IMR-90 (cell line): ENCODE measurements at regions not wholly inside any gene's neighbourhood (a gene's known extent, or its start where the extent isn't known, plus 50 kb on each side); places are given as distances from the start of the nearest gene placed in this dataset.

Experiments used
- ATAC-seq: fragments of 200-7000 bp; cut with Tn5 transposase; 2 replicates; pipeline ENCODE4 v1.9.1; 2020; ENCODE audit warnings: low read depth, mild to moderate bottlenecking, moderate library complexity
- BruUV-seq: library from RNA; stranded (reverse); fragments of 400-500 nt; replicated peaks from 2 replicates; lab custom pipeline; 2021; lab: Mats Ljungman, UMichigan
- CTCF ChIA-PET: fragments of 300-600 bp; formaldehyde crosslinking; extraction: SDS; loops from one replicate; lab custom pipeline; 2021; ENCODE audit warnings: antibody characterized with exemption; lab: Yijun Ruan, JAX
- POLR2A ChIA-PET: fragments of 300-600 bp; sonication (Branson Sonifier 250); formaldehyde crosslinking; loops from one replicate; lab custom pipeline; 2022; ENCODE audit warnings: antibody characterized with exemption; ENCODE audit not compliant: unreplicated experiment; lab: Charles Lee
- DNase-seq: peaks from one replicate; pipeline ENCODE4 v3.0.0; 2013
- H2AFZ ChIP-seq: replicated peaks from 2 replicates; pipeline ENCODE3; 2013; ENCODE audit warnings: low read length, mild to moderate bottlenecking; ENCODE audit not compliant: poor library complexity
- H2AK5ac ChIP-seq: 2 replicates; pipeline ENCODE4 v1.6.1; 2013; ENCODE audit warnings: low read depth, low read length, inconsistent platforms
- H2AK9ac ChIP-seq: replicated peaks from 2 replicates; pipeline ENCODE3; 2013; ENCODE audit warnings: mild to moderate bottlenecking, low read depth, low read length, moderate library complexity; ENCODE audit not compliant: poor library complexity
- H2BK120ac ChIP-seq: 2 replicates; pipeline ENCODE4 v1.6.1; 2013; ENCODE audit warnings: low read depth, low read length, inconsistent platforms
- H2BK15ac ChIP-seq: 3 replicates; pipeline ENCODE4 v1.6.1; 2013; ENCODE audit warnings: low read depth, low read length, inconsistent platforms
- H2BK20ac ChIP-seq: 2 replicates; pipeline ENCODE4 v1.6.1; 2013; ENCODE audit warnings: low read depth, mild to moderate bottlenecking, inconsistent platforms, low read length, moderate library complexity
- H2BK5ac ChIP-seq: 2 replicates; pipeline ENCODE4 v1.6.1; 2013; ENCODE audit warnings: mild to moderate bottlenecking, low read depth, low read length, inconsistent platforms; ENCODE audit not compliant: poor library complexity, severe bottlenecking
- H3K14ac ChIP-seq: replicated peaks from 2 replicates; pipeline ENCODE4 v1.6.1; 2013; ENCODE audit warnings: low read depth, low read length, inconsistent platforms
- H3K18ac ChIP-seq: 2 replicates; pipeline ENCODE4 v1.6.1; 2013; ENCODE audit warnings: low read depth, low read length, control low read depth
- H3K23ac ChIP-seq: 2 replicates; pipeline ENCODE4 v1.6.1; 2013; ENCODE audit warnings: low read depth, low read length, inconsistent platforms
- H3K27ac ChIP-seq: 2 replicates; pipeline ENCODE4 v1.5.1; 2013; ENCODE audit warnings: mild to moderate bottlenecking, control low read depth, low read length; ENCODE audit not compliant: insufficient read depth
- H3K27me3 ChIP-seq: 2 replicates; pipeline ENCODE4 v1.6.1; 2013; ENCODE audit warnings: low read length; ENCODE audit not compliant: control insufficient read depth, insufficient read depth
- H3K36me3 ChIP-seq: 2 replicates; pipeline ENCODE4 v1.6.1; 2013; ENCODE audit warnings: low read length, mixed read lengths; ENCODE audit not compliant: control insufficient read depth, insufficient read depth
- H3K4ac ChIP-seq: 2 replicates; pipeline ENCODE4 v1.6.1; 2013; ENCODE audit warnings: low read depth, low read length, inconsistent platforms
- H3K4me1 ChIP-seq: 2 replicates; pipeline ENCODE4 v1.6.1; 2013; ENCODE audit warnings: low read length, mixed read lengths; ENCODE audit not compliant: control insufficient read depth, insufficient read depth
- H3K4me2 ChIP-seq: 2 replicates; pipeline ENCODE4 v1.6.1; 2013; ENCODE audit warnings: low read depth, mild to moderate bottlenecking, control low read depth, low read length, moderate library complexity
- H3K4me3 ChIP-seq: 2 replicates; pipeline ENCODE4 v1.5.1; 2013; ENCODE audit warnings: low read depth, mild to moderate bottlenecking, control low read depth, low read length, moderate library complexity; ENCODE audit not compliant: insufficient read depth
- H3K56ac ChIP-seq: 2 replicates; pipeline ENCODE4 v1.6.1; 2013; ENCODE audit warnings: low read length, inconsistent platforms; ENCODE audit not compliant: insufficient read depth; ENCODE audit errors: extremely low read depth
- H3K79me1 ChIP-seq, 2 experiments: 2 replicates each; pipeline ENCODE4 v1.6.1; 2013; ENCODE audit warnings: low read length in 2 of 2, inconsistent platforms in 1 of 2, low read depth in 1 of 2
- H3K9ac ChIP-seq: 2 replicates; pipeline ENCODE4 v1.6.1; 2013; ENCODE audit warnings: low read depth, low read length, control low read depth
- H3K9me1 ChIP-seq: 2 replicates; pipeline ENCODE4 v1.6.1; 2013; ENCODE audit warnings: low read length, inconsistent platforms; ENCODE audit not compliant: insufficient read depth
- H3K9me3 ChIP-seq: 2 replicates; pipeline ENCODE4 v1.6.1; 2013; ENCODE audit warnings: low read length; ENCODE audit not compliant: control insufficient read depth, insufficient read depth
- H4K20me1 ChIP-seq: 2 replicates; pipeline ENCODE4 v1.6.1; 2013; ENCODE audit warnings: low read length, inconsistent platforms; ENCODE audit not compliant: insufficient read depth
- H4K5ac ChIP-seq: 2 replicates; pipeline ENCODE4 v1.6.1; 2013; ENCODE audit warnings: mild to moderate bottlenecking, low read depth, low read length, control low read depth
- H4K8ac ChIP-seq, 2 experiments: 2 replicates each; pipeline ENCODE4 v1.6.1; 2013; ENCODE audit warnings: low read depth in 2 of 2, low read length in 2 of 2, control low read depth in 1 of 2, inconsistent platforms in 1 of 2
- H4K91ac ChIP-seq: 2 replicates; pipeline ENCODE4 v1.6.1; 2013; ENCODE audit warnings: low read depth, low read length, inconsistent platforms; ENCODE audit not compliant: insufficient read depth
- BHLHE40 ChIP-seq: fragments of 150-350 bp; IDR thresholded peaks from 2 replicates; pipeline ENCODE4 v1.6.1; 2016; ENCODE audit warnings: mild to moderate bottlenecking, low read depth, low read length
- NFE2L2 ChIP-seq: fragments of 150-350 bp; IDR thresholded peaks from 2 replicates; pipeline ENCODE4 v1.6.1; 2016; ENCODE audit warnings: low read depth, mild to moderate bottlenecking, low read length
- POLR2A ChIP-seq: IDR thresholded peaks from 2 replicates; pipeline ENCODE4 v1.6.1; 2012; ENCODE audit warnings: mild to moderate bottlenecking, low read depth, low read length
- WGBS, 2 experiments: methylation state at CpG; one replicate each; pipeline versions ENCODE4 v1.1.5 to v1.1.7; 2013; ENCODE audit warnings: missing lambda C conversion rate in 2 of 2; ENCODE audit not compliant: insufficient read length in 1 of 2; ENCODE audit errors: extremely low coverage in 2 of 2; 5-methylcytosine and 5-hydroxymethylcytosine counted together
- dilution Hi-C: fragments of 300-500 bp; cut with HindIII; formaldehyde crosslinking; loops from one replicate; pipeline ENCODE4 v1.14.3; 2018; ENCODE audit warnings: low sequenced_read_pairs; ENCODE audit not compliant: unreplicated experiment
- in situ Hi-C: fragments of 300-500 bp; cut with MboI; formaldehyde crosslinking; loops from 3 replicates; pipeline ENCODE4 v1.14.3; 2019; ENCODE audit warnings: low sequenced_read_pairs, inconsistent platforms, mixed read lengths
- intact Hi-C: fragments of 100-400 bp; cut with micrococcal nuclease; formaldehyde crosslinking; loops from 2 replicates; pipeline ENCODE4 v1.10.0; 2022

DNA sequence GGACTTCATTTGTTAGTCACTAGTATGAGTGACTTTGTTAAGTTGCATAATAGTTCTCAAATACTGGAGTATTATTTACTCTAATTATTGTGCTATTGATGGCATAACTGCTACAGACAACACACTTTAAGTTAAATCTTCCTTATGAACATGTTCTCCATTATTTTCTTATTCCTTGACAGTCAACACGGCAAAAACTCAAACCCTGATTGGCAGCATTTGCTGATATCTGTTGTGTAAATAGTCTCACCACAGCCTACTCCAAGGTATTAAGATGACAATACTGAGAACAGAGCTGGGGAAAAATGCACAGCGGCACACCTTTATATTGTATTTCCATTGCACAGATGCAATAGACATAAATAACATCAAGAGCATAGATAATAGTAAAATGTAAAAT, 568.0 kb upstream of the AADAT start:
- Histone ChIP-seq H3K4me1 (no peaks in the 10 kb centered on the region), H3K14ac (no peak overlapping the region), H3K4me3 (no peak overlapping the region), H3K36me3 (no peaks in the 10 kb centered on the region), H2AK5ac (no peak overlapping the region), H3K23ac (no peak overlapping the region), H2AFZ (no peak overlapping the region), H4K5ac (no peak overlapping the region), H4K91ac (no peak overlapping the region), H3K9me3 (peaks cover 2% of the 10 kb centered on the region), H3K56ac (no peak overlapping the region), H3K9ac (no peak overlapping the region), H3K79me1 (no peaks in the 10 kb centered on the region), H4K20me1 (no peaks in the 10 kb centered on the region), H3K4ac (no peak overlapping the region), H2BK15ac (no peak overlapping the region), H3K18ac (no peak overlapping the region), H4K8ac (no peak overlapping the region), H2BK120ac (no peak overlapping the region), H3K27ac (no peak overlapping the region), H3K9me1 (no peaks in the 10 kb centered on the region), H3K27me3 (no peaks in the 10 kb centered on the region), H2BK5ac (no peak overlapping the region), H3K4me2 (no peak overlapping the region), H2AK9ac (no peak overlapping the region), H2BK20ac (no peak overlapping the region)
- BruUV-seq, result no TSS peak
- intact Hi-C loops, result no loop called here
- in situ Hi-C loops, result no loop called here
- ATAC-seq (no peak), DNase-seq (no peak)
- WGBS, 2 experiments, result no CpG with 5 or more reads among the region's 2 CpGs
- no peak for TF ChIP-seq NFE2L2
- TF ChIP-seq POLR2A, result no peak
- TF ChIP-seq BHLHE40, result no peak
- ChIA-PET CTCF (no interaction called here), POLR2A (no interaction called here)
- dilution Hi-C loops, result no loop called here
